GM21576 (cell line): ENCODE measurements at regions not wholly inside any gene's neighbourhood (a gene's known extent, or its start where the extent isn't known, plus 50 kb on each side); places are given as distances from the start of the nearest gene placed in this dataset.
"Not testable (repeated sequence)": the region's sequence is repeated elsewhere in the genome, so short reads cannot be mapped to it uniquely, and the experiment has no call there.

Experiments used
- ATAC-seq: cut with Tn5 transposase; IDR thresholded peaks from one replicate; pipeline ENCODE4 v1.9.1; 2021; ENCODE audit warnings: mild to moderate bottlenecking, moderate library complexity; ENCODE audit not compliant: unreplicated experiment

GRCh38 chrX:40530509-40530908 is 50.3 kb upstream of the ATP6AP2 start:
- ATAC-seq: no peak

DNA sequence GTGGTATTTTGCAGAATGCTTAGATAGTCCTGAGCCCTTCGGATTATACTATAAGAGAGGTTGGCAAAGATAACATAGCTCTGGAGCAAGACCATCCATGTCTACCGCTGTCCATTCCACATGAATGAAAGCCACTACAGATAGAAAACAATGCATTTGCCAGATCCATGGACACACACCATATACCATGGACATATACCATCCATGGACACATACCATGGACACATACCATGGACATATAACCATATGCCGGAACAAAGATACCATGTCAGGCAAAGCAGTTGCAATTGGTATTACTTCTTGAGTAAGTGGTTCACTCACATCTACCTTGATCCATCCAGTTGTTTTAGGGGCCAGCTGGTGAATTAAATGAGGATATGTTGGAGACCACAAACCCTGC is 53.2 kb upstream of the ATP6AP2 start:
- no peak for ATAC-seq

DNA sequence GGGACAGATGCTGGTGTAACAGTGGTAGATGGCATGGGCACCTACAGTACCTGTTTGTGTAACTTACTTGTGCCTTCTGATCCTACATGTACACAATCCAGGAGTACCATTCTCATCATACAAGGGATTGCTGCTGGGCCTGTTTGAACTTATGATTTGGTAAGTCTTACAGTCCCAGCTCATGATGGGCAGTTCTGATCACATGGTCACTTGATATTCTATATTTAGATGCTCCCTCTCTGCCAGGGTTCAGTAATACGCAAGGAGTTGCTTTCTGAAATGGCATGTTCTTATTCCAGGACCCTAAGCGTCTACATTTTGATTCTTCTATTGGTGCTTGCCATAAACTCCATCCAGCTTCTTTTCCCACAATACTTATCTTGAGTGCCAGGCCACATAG is 54.4 kb upstream of the ATP6AP2 start:
- no peak for ATAC-seq

- ATAC-seq: not testable (repeated sequence)
These were observed 54.9 kb upstream of the ATP6AP2 start for GRCh38 chrX:40525901-40526300.

GRCh38 chrX:40524423-40524822 is 56.3 kb upstream of the ATP6AP2 start:
- ATAC-seq: no peak

GRCh38 chrX:40523852-40524251 is 56.9 kb upstream of the ATP6AP2 start:
- ATAC-seq: no peak

- no peak for ATAC-seq
These were observed 58.8 kb upstream of the ATP6AP2 start for GRCh38 chrX:40521868-40522450.

- no peak for ATAC-seq
These were observed 66.4 kb upstream of the ATP6AP2 start for GRCh38 chrX:40514376-40514775.

DNA sequence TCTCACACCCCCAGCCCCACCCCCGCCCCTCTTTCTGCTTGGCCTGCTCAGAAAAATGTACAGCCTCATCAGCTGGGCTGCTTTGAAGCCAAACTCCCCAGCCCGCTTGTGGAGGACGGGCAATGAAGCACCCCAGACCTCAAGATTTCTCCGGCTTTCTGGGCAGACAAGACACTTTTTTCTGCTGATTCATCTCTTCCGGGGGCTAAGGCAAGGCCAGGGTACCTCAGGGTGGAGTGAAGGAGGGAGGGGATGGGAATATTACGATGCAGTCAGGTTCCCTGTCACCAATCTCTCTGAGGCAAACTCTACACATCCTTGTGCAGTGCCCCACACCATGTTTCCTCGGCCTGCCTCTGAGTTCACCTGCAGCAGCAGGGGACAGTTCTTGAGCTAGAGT is 66.9 kb upstream of the ATP6AP2 start:
- ATAC-seq: no peak

DNA sequence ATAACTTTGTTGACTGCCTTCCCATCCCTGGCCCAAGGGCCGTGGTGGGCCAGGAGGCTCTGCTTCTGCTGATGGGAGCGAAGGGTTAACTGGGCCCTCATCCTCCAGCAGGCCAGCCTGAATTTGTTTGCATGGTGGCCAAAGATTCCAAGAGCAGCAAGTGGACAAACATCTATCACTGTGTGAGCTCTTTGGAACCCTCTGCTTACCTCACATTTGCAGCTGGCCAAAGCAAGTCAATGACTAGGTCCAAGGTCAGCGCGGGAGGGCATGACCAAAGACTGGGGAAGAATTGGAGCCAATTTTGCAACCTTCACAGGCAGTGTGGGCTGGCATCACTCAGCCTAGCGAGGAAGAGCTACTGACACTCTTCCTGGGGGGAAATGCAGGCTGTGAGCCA is 67.8 kb upstream of the ATP6AP2 start:
- ATAC-seq: no peak

DNA sequence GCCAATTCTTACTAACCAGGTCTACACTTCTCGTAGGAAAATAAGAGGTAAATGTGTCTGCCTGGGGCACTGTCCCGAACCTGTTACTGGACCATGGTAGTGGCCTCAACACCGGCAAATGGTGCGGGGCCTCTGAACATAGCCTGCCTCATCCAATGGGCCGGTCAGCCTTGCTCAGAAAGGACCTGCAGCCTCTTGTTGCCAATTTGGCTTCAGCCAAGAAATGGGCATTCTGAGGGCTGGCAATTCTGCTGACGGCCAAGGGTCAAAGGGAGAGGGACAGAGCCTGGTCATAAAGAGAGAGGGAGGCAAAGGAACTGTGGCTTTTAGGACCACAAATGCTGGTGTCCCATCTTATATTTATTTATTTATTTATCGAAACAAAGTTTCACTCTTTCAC is 69.5 kb upstream of the ATP6AP2 start:
- no peak for ATAC-seq

GRCh38 chrX:40508560-40508959 is 72.2 kb upstream of the ATP6AP2 start:
- no peak for ATAC-seq

GRCh38 chrX:40506201-40506985 is 74.4 kb upstream of the ATP6AP2 start:
- ATAC-seq: no peak

- no peak for ATAC-seq
These were observed 75.8 kb upstream of the ATP6AP2 start for GRCh38 chrX:40504801-40505605.

DNA sequence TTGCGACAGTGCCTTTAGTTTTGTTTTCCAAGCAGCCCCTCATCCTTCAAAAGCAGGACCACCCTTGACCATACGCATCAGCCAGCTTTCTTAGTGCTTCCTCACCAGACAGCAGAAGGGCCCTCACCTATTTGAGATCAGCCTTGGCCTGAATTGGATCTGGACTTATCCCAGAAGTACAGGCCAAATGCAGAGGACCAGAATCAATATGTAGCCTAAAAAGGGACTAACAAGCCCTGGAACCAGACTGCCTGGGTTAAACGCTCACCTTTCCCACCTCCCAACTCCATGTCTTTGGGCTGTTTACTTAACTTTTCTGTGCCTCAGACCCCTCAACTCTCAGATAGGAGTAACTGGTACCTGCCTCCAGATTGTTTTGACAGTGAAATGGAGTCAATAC is 77.7 kb upstream of the ATP6AP2 start:
- ATAC-seq: no peak

DNA sequence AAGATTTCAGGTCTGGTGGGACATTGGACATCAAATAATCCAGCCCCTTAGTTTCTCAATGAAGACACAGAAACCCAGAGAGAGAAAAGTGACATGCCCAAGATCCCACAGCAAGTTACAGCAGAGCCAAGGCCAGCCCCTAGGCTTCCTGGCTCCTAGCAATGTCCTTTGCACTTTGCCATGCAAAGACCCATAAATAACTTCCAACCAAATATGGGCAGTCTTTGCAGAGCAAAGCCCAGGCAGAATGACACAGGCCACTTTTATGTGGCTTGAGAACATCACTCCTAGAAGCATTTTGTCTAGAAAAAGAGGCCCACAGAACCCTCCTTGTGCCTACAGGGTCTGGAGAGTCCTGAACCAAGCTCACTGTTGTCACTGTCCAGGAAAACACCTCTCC is 78.1 kb upstream of the ATP6AP2 start:
- no peak for ATAC-seq

DNA sequence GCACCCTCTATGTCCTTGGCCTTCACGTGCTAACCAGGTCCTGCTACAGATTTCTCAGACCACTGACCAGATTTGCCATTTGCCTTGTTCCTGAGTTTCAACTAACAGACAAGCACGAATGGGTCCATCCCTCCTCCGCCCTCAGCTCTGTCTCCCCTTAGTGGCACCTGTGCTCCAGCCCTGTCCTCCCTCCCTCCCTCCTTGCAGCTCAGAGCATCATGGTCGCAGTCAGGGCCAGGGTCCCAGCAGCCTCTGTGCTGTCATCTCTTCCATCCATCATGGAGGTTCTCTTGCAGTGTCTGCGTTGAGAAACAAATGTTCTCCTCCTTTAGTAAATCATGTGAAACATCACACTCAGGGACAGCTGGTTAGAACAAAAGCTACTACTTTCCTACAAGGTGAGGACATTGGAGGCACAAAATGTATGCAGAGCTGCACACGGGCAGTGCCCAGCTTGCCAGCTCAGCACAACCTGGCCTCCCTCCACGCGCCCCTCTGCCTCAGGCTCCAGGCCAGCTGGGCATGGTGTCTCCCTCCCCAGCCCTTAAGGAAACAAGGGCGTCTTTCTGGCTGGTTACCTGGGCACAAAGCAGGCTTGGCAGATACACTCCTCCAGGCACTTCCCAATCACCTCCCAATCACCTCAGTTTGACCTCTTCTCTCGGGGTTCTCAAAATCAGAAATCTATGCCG is 79.5 kb upstream of the ATP6AP2 start:
- no peak for ATAC-seq

DNA sequence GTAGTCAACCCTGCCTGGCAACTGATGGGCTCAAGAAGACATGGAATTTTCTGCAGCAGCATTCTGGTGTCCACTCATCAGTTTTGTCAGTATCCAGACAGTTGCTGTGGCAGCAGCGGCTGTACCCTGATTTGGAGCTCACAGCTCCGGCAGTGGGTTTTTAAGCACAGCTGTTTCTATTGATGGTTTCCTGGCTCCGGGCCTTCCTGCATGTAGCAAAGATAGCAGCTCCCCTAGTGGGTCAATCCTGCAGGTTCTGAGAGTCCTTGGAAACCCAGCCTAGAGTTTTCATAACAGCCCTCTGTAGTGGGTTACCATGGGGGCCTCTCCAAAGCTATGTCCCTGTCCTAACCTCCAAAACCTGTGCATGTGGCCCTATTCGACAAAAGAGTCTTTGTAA is 84.0 kb upstream of the ATP6AP2 start:
- ATAC-seq: no peak

DNA sequence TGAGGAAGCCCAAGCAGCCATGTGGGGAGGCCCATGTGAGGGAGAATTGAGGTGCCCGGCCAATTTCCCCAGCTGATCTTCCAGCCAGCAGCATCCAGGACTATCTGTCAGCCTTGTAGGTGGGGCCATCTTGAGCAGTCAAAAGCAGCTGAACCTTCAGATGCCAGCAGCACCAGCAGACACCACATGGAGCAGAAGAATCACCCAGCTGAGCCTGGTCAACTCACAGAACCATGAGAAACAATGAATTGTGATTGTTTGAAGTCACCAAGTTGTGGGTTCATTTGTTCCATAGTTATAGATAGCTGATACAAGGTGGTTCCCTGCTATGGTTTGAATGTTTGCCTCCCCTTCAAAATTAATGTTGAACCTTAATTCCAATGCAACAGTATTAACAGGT is 85.1 kb upstream of the ATP6AP2 start:
- ATAC-seq: no peak

DNA sequence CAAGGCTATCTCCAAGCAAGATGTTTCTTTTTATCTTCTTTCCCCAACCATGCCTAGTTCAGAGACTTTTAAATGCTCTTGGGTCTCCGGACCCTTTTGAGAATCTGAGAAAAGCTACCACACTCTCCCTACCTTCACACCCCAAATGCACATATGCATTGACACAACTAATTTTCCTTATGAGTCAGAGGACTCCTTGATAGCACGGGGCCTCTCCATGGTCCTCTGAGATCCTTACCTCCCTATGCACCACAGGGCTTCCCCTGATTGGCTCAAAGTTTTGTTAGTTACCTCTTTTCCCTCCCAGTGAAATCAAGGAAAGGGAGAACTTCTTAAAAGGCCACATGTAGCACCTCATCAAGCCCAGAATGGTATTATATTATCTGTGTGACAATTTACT is 86.8 kb upstream of the ATP6AP2 start:
- ATAC-seq: no peak

DNA sequence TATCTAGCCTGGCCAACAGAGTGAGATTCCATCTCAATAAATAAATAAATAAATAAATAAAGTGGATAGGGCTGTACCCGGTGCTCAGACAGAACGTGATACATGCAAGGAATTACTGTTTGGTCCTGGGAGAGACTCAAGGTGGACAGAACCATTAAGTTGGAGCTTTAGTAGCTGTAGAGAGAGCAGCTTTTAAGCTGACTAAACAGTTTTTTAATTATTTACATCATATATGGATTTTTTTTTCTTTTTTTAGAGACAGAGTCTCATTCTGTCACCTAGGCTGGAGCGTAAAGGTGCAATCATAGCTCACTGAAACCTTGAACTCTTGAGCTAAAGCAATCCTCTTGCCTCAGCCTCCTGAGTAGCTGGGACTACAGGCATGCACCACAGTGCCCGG is 92.5 kb upstream of the ATP6AP2 start:
- no peak for ATAC-seq
